SK-N-SH treated with all-trans-retinoic acid at 6 μM for 48 hours (cell line): ENCODE measurements at regions not wholly inside any gene's neighbourhood (a gene's known extent, or its start where the extent isn't known, plus 50 kb on each side); places are given as distances from the start of the nearest gene placed in this dataset.

Source experiments
- ATAC-seq: fragments of 200-7000 bp; cut with Tn5 transposase; 3 replicates; pipeline ENCODE4 v1.9.1; 2020; ENCODE audit warnings: mild to moderate bottlenecking, moderate library complexity
- ARNTL ChIP-seq: fragments of 450-650 bp; formaldehyde crosslinking; IDR thresholded peaks from 2 replicates; pipeline ENCODE4 v1.5.0; 2020; ENCODE audit warnings: low read depth, mild to moderate bottlenecking, moderate library complexity, borderline replicate concordance
- BACH2 ChIP-seq: fragments of 250-450 bp; sonication (Bioruptor Pico); IDR thresholded peaks from 2 replicates; pipeline ENCODE4 v1.9.0; 2021; ENCODE audit warnings: mild to moderate bottlenecking, borderline replicate concordance
- CSDC2 ChIP-seq: fragments of 250-450 bp; sonication (Bioruptor Pico); IDR thresholded peaks from 2 replicates; pipeline ENCODE4 v1.5.0; 2020; ENCODE audit warnings: mild to moderate bottlenecking, moderate library complexity
- ESRRG ChIP-seq: fragments of 250-450 bp; sonication (Bioruptor Pico); IDR thresholded peaks from 2 replicates; pipeline ENCODE4 v1.6.1; 2021; ENCODE audit warnings: mild to moderate bottlenecking
- GLIS3 ChIP-seq: fragments of 250-450 bp; sonication (Bioruptor Pico); IDR thresholded peaks from 2 replicates; pipeline ENCODE4 v1.5.0; 2020; ENCODE audit warnings: mild to moderate bottlenecking, moderate library complexity
- ISL1 ChIP-seq: fragments of 250-450 bp; sonication (Bioruptor Pico); IDR thresholded peaks from 2 replicates; pipeline ENCODE4 v2.1.2; 2022; ENCODE audit warnings: mild to moderate bottlenecking, moderate library complexity
- OSR1 ChIP-seq: fragments of 250-450 bp; sonication (Bioruptor Pico); IDR thresholded peaks from 2 replicates; pipeline ENCODE4 v1.8.0; 2022; ENCODE audit warnings: moderate library complexity, mild to moderate bottlenecking, inconsistent platforms
- PATZ1 ChIP-seq: fragments of 250-450 bp; sonication (Bioruptor Pico); IDR thresholded peaks from 2 replicates; pipeline ENCODE4 v1.8.0; 2020; ENCODE audit warnings: mild to moderate bottlenecking, moderate library complexity, borderline replicate concordance
- POU6F1 ChIP-seq: fragments of 250-450 bp; sonication (Bioruptor Pico); IDR thresholded peaks from 2 replicates; pipeline ENCODE4 v1.8.0; 2021; ENCODE audit warnings: low read depth, mild to moderate bottlenecking, moderate library complexity, borderline replicate concordance
- PPARA ChIP-seq: fragments of 250-450 bp; sonication (Bioruptor Pico); IDR thresholded peaks from 2 replicates; pipeline ENCODE4 v1.5.0; 2020; ENCODE audit warnings: mild to moderate bottlenecking, borderline replicate concordance
- RARB ChIP-seq: fragments of 250-450 bp; sonication (Bioruptor Pico); IDR thresholded peaks from 2 replicates; pipeline ENCODE4 v1.8.0; 2021; ENCODE audit warnings: mild to moderate bottlenecking, moderate library complexity
- SNAI2 ChIP-seq: fragments of 250-450 bp; sonication (Bioruptor Pico); IDR thresholded peaks from 2 replicates; pipeline ENCODE4 v1.5.0; 2020; ENCODE audit warnings: mild to moderate bottlenecking, moderate library complexity
- TCF4 ChIP-seq: fragments of 250-450 bp; sonication (Bioruptor Pico); IDR thresholded peaks from 2 replicates; pipeline ENCODE4 v1.8.0; 2021; ENCODE audit warnings: mild to moderate bottlenecking, moderate library complexity, borderline replicate concordance
- TOX ChIP-seq: fragments of 250-450 bp; sonication (Bioruptor Pico); IDR thresholded peaks from 2 replicates; pipeline ENCODE4 v1.8.0; 2021; ENCODE audit warnings: mild to moderate bottlenecking, moderate library complexity, borderline replicate concordance
- TSHZ2 ChIP-seq: fragments of 250-450 bp; sonication (Bioruptor Pico); IDR thresholded peaks from 2 replicates; pipeline ENCODE4 v1.5.0; 2020; ENCODE audit warnings: mild to moderate bottlenecking, moderate library complexity
- ZC3H10 ChIP-seq: fragments of 250-450 bp; sonication (Bioruptor Pico); IDR thresholded peaks from 2 replicates; pipeline ENCODE4 v1.5.1; 2021; ENCODE audit warnings: mild to moderate bottlenecking, moderate library complexity
- ZFP3 ChIP-seq: fragments of 250-450 bp; sonication (Bioruptor Pico); IDR thresholded peaks from 2 replicates; pipeline ENCODE4 v1.5.0; 2020; ENCODE audit warnings: mild to moderate bottlenecking, moderate library complexity
- ZFP30 ChIP-seq: fragments of 450-650 bp; formaldehyde crosslinking; IDR thresholded peaks from 2 replicates; pipeline ENCODE4 v1.5.0; 2022; ENCODE audit warnings: mild to moderate bottlenecking, moderate library complexity
- ZNF565 ChIP-seq: fragments of 450-650 bp; formaldehyde crosslinking; conservative IDR thresholded peaks from 2 replicates; pipeline ENCODE4 v1.5.0; 2020; ENCODE audit warnings: low read depth, mild to moderate bottlenecking, moderate library complexity
- ZNF70 ChIP-seq: fragments of 450-650 bp; formaldehyde crosslinking; IDR thresholded peaks from 2 replicates; pipeline ENCODE4 v1.5.0; 2020; ENCODE audit warnings: mild to moderate bottlenecking, moderate library complexity
- ZNF8 ChIP-seq: fragments of 450-650 bp; formaldehyde crosslinking; IDR thresholded peaks from 2 replicates; pipeline ENCODE4 v1.5.0; 2020; ENCODE audit warnings: mild to moderate bottlenecking, moderate library complexity
- TF ChIP-seq, protein P1 (sequence below): fragments of 250-450 bp; sonication (Bioruptor Pico); IDR thresholded peaks from 2 replicates; pipeline ENCODE4 v1.5.1; 2020; ENCODE audit warnings: low read depth, mild to moderate bottlenecking, moderate library complexity
- TF ChIP-seq, protein P2 (sequence below): fragments of 250-450 bp; sonication (Bioruptor Pico); IDR thresholded peaks from 2 replicates; pipeline ENCODE4 v1.5.1; 2021; ENCODE audit warnings: mild to moderate bottlenecking, moderate library complexity

DNA sequence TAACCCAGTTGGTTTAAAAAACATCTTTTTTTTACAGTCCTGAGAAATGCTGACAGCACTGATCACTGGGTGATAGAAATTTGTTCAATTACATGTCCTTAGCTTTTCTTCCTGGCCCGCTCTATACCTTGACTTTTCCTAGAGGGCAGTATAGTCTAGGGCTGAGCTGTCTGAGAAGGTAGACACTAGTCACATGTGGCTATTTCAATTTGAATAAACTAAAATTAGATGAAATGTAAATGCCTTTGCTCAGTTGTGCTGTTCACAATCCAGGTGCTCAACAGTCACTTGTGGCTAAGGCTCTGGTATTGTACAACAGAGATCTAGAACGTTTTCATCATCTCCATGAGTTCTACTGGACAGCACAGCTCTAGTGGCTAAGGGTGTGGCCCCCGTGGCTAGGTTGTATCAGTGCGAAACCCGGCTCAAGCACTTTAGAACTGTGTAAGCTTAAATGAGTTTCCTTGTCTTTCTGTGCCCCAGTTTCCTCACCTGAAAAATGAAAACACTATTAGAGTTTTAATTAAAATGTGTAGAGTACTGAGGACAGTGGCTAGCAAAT is 111.6 kb upstream of the WDR17 start:
- peak; percentile 63; the same call in 2 of the 3 replicates for ATAC-seq
- TF ChIP-seq RARB (CRISPR knock-in tag) (no peak), ZFP3 (no peak), SNAI2 (CRISPR knock-in tag) (no peak), BACH2 (no peak), TSHZ2 (CRISPR knock-in tag) (no peak), ARNTL (CRISPR knock-in tag) (no peak), ISL1 (no peak), ZFP30 (CRISPR knock-in tag) (no peak), ESRRG (CRISPR knock-in tag) (no peak), TOX (CRISPR knock-in tag) (no peak), ZC3H10 (no peak), ZNF8 (CRISPR knock-in tag) (no peak), OSR1 (CRISPR knock-in tag) (no peak), CSDC2 (CRISPR knock-in tag) (no peak), ZNF565 (CRISPR knock-in tag) (no peak), GLIS3 (no peak), TCF4 (CRISPR knock-in tag) (no peak)
- TF ChIP-seq, protein P1, sequence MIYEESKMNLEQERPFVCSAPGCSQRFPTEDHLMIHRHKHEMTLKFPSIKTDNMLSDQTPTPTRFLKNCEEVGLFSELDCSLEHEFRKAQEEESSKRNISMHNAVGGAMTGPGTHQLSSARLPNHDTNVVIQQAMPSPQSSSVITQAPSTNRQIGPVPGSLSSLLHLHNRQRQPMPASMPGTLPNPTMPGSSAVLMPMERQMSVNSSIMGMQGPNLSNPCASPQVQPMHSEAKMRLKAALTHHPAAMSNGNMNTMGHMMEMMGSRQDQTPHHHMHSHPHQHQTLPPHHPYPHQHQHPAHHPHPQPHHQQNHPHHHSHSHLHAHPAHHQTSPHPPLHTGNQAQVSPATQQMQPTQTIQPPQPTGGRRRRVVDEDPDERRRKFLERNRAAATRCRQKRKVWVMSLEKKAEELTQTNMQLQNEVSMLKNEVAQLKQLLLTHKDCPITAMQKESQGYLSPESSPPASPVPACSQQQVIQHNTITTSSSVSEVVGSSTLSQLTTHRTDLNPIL (CRISPR knock-in tag): no peak

GRCh38 chr4:175954685-175955084 is 111.0 kb upstream of the WDR17 start:
- TF ChIP-seq TOX (CRISPR knock-in tag) (no peak), PPARA (CRISPR knock-in tag) (no peak), ZFP3 (no peak), POU6F1 (CRISPR knock-in tag) (no peak), PATZ1 (no peak), OSR1 (CRISPR knock-in tag) (no peak), TCF4 (CRISPR knock-in tag) (no peak), ZNF70 (CRISPR knock-in tag) (no peak), ESRRG (CRISPR knock-in tag) (no peak), ARNTL (CRISPR knock-in tag) (no peak)
- ATAC-seq: no peak

GRCh38 chr4:175961604-175962003 is 104.0 kb upstream of the WDR17 start:
- ATAC-seq: no peak
- TF ChIP-seq TOX (CRISPR knock-in tag) (no peak), TSHZ2 (CRISPR knock-in tag) (no peak), OSR1 (CRISPR knock-in tag) (no peak), TCF4 (CRISPR knock-in tag) (no peak), ZFP3 (no peak), PATZ1 (no peak), ZNF565 (CRISPR knock-in tag) (no peak), ZNF8 (CRISPR knock-in tag) (no peak)
- TF ChIP-seq, protein P2, sequence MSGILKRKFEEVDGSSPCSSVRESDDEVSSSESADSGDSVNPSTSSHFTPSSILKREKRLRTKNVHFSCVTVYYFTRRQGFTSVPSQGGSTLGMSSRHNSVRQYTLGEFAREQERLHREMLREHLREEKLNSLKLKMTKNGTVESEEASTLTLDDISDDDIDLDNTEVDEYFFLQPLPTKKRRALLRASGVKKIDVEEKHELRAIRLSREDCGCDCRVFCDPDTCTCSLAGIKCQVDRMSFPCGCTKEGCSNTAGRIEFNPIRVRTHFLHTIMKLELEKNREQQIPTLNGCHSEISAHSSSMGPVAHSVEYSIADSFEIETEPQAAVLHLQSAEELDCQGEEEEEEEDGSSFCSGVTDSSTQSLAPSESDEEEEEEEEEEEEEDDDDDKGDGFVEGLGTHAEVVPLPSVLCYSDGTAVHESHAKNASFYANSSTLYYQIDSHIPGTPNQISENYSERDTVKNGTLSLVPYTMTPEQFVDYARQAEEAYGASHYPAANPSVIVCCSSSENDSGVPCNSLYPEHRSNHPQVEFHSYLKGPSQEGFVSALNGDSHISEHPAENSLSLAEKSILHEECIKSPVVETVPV (CRISPR knock-in tag): no peak
